A673 (cell line): ENCODE measurements at regions not wholly inside any gene's neighbourhood (a gene's known extent, or its start where the extent isn't known, plus 50 kb on each side); places are given as distances from the start of the nearest gene placed in this dataset.

Experiments
- BruUV-seq: library from RNA; stranded (reverse); fragments of 400-500 nt; replicated peaks from 2 replicates; lab custom pipeline; 2021; lab: Mats Ljungman, UMichigan
- CTCF ChIA-PET: fragments of 300-600 bp; sonication (Branson Sonifier 250); formaldehyde crosslinking; loops from one replicate; lab custom pipeline; 2022; ENCODE audit warnings: antibody characterized with exemption; lab: Charles Lee
- POLR2A ChIA-PET: fragments of 300-600 bp; sonication (Branson Sonifier 250); formaldehyde crosslinking; loops from one replicate; lab custom pipeline; 2022; ENCODE audit warnings: antibody characterized with exemption; ENCODE audit not compliant: low non-redundant PET; lab: Charles Lee
- DNase-seq: peaks from one replicate; pipeline ENCODE4 v3.0.0-alpha.2; 2015; ENCODE audit warnings: low spot score
- H3K27ac ChIP-seq: fragments of 200-600 bp; sonication (generic); 2 replicates; pipeline ENCODE4 v1.5.1; 2016; ENCODE audit warnings: mixed run types, low read depth, mild to moderate bottlenecking, mixed read lengths, antibody characterized with exemption, low read length; ENCODE audit not compliant: poor library complexity, severe bottlenecking
- H3K27me3 ChIP-seq: fragments of 200-600 bp; sonication (generic); replicated peaks from 2 replicates; pipeline ENCODE4 v1.6.1; 2017; ENCODE audit warnings: mixed run types, low read depth, mild to moderate bottlenecking, mixed read lengths, antibody characterized with exemption, low read length; ENCODE audit not compliant: insufficient read depth, poor library complexity
- H3K36me3 ChIP-seq: fragments of 200-600 bp; sonication (generic); 2 replicates; pipeline ENCODE4 v1.6.1; 2016; ENCODE audit warnings: mixed run types, mild to moderate bottlenecking, mixed read lengths, antibody characterized with exemption, low read length; ENCODE audit not compliant: insufficient read depth, poor library complexity, severe bottlenecking
- H3K4me1 ChIP-seq: fragments of 200-600 bp; sonication (generic); 2 replicates; pipeline ENCODE4 v1.6.1; 2017; ENCODE audit warnings: mixed run types, mild to moderate bottlenecking, mixed read lengths, antibody characterized with exemption, low read length; ENCODE audit not compliant: insufficient read depth, poor library complexity, severe bottlenecking
- H3K4me3 ChIP-seq: fragments of 200-600 bp; sonication (generic); 2 replicates; pipeline ENCODE4 v1.5.1; 2016; ENCODE audit warnings: low read depth, mixed run types, mild to moderate bottlenecking, mixed read lengths, low read length; ENCODE audit not compliant: poor library complexity, severe bottlenecking
- H3K9me3 ChIP-seq: fragments of 200-600 bp; sonication (generic); 2 replicates; pipeline ENCODE4 v1.6.1; 2016; ENCODE audit warnings: mixed run types, low read depth, mild to moderate bottlenecking, mixed read lengths, antibody characterized with exemption, low read length; ENCODE audit not compliant: poor library complexity, severe bottlenecking
- CTCF ChIP-seq: fragments of 300-800, 200-600 bp; sonication (generic); conservative IDR thresholded peaks from 2 replicates; pipeline ENCODE4 v1.5.1; 2017; ENCODE audit warnings: low read depth, mild to moderate bottlenecking, antibody characterized with exemption, low read length, moderate library complexity, mixed read lengths
- EZH2 ChIP-seq: fragments of 200-600 bp; sonication (generic); IDR thresholded peaks from 2 replicates; pipeline ENCODE4 v1.6.1; 2017; ENCODE audit warnings: borderline replicate concordance, low read depth, mild to moderate bottlenecking, mixed read lengths, antibody characterized with exemption, low read length; ENCODE audit not compliant: poor library complexity, severe bottlenecking
- intact Hi-C: fragments of 100-400 bp; cut with micrococcal nuclease; formaldehyde crosslinking; loops from one replicate; pipeline ENCODE4 v1.10.0; 2022; ENCODE audit not compliant: unreplicated experiment

GRCh38 chr7:4461531-4461930, 220.6 kb upstream of the FOXK1 start:
- intact Hi-C loops = no loop called here
- POLR2A ChIA-PET = no interaction called here
- Histone ChIP-seq H3K9me3 (no peaks in the 10 kb centered on the region), H3K4me1 (no peaks in the 10 kb centered on the region), H3K27me3 (peaks cover 16% of the 10 kb centered on the region), H3K4me3 (no peak overlapping the region), H3K27ac (no peak overlapping the region), H3K36me3 (no peaks in the 10 kb centered on the region)
- no peak for DNase-seq
- CTCF ChIA-PET = no interaction called here
- BruUV-seq = no TSS peak
- TF ChIP-seq CTCF = no peak
- TF ChIP-seq EZH2 = no peak

- no peaks in the 10 kb centered on the region for H3K4me1 ChIP-seq
- intact Hi-C loops = no loop called here
- BruUV-seq = no TSS peak
- H3K27me3 ChIP-seq = peaks cover 11% of the 10 kb centered on the region
- DNase-seq = no peak
- no peak overlapping the region for H3K4me3 ChIP-seq
- TF ChIP-seq CTCF (no peak), EZH2 (no peak)
- CTCF ChIA-PET = no interaction called here
- POLR2A ChIA-PET = no interaction called here
- no peak overlapping the region for H3K27ac ChIP-seq
- no peaks in the 10 kb centered on the region for H3K36me3 ChIP-seq
- H3K9me3 ChIP-seq = no peaks in the 10 kb centered on the region
Observed at GRCh38 chr7:4468320-4469102, 213.6 kb upstream of the FOXK1 start.

GRCh38 chr7:4470246-4470645, 211.8 kb upstream of the FOXK1 start:
- ChIA-PET CTCF (no interaction called here), POLR2A (no interaction called here)
- Histone ChIP-seq H3K4me1 (no peaks in the 10 kb centered on the region), H3K9me3 (no peaks in the 10 kb centered on the region), H3K36me3 (no peaks in the 10 kb centered on the region), H3K27me3 (peaks cover 9% of the 10 kb centered on the region), H3K27ac (no peak overlapping the region), H3K4me3 (no peak overlapping the region)
- BruUV-seq = no TSS peak
- intact Hi-C loops = no loop called here
- TF ChIP-seq EZH2 (no peak), CTCF (no peak)
- DNase-seq = peak; percentile 10
